ENCODE measurements at regions not wholly inside any gene's neighbourhood (a gene's known extent, or its start where the extent isn't known, plus 50 kb on each side); places are given as distances from the start of the nearest gene placed in this dataset.
"Not testable (repeated sequence)": the region's sequence is repeated elsewhere in the genome, so short reads cannot be mapped to it uniquely, and the experiment has no call there.

DNA sequence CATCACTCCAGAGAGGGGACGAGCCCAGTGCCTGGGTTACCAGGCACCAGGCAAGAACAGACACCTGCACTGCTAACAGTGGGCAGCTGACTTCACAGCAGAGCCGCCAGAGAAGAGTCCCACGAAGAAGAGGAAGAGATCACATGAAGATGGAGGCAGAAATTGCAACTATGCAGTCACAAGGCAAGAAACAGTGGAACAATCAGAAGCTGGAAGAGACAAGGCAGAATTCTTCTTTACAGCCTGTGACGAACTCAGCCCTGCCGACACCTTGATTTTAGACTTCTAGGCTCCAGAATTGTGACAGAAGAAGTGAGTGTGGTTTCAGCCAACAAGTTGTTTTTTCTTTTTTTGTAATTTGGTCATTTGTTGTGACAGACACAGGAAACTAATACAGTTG, 59.2 kb downstream of the IL12A start:
- DNase-seq (ENCODE audit: low spot score): no peak

DNA sequence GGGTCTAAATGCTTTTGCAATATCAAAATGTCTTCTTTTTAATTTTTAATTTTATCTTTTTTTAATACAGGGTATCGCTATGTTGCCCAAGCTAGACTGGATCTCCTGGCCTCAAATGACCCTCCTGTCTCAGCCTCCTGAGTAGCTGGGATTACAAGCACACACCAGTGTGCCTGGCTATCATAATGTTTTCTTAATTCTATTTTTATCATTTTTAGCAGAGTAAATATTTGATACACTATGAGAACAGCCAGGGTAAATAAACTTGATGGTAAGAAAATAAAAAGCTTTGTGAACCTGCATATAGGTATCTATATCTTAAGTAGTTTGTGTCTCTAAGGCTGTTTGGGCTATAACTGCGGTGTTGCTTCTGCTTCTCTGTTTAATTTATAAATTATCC, 60.4 kb downstream of the IL12A start:
- no peak for DNase-seq (ENCODE audit: low spot score)

DNA sequence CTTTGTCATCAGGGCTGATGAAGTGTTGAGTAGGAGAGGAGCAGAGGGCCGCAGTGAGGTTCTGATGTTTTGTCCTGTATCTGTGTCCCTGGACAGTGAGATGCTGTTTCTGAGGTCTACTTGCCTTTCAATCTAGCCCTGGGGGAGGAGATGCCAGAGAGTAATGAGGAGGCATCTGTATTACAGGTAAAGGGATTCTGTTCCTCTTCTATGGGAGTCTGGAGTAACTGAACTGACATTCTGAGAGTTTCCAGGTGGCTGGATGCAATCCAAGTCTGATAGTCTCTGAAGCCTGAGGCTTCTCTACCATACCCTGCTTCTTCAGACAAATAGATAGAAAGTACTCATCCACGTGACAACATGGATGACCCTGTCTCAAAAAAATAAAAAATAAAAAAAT, 60.9 kb downstream of the IL12A start:
- no peak for DNase-seq (ENCODE audit: low spot score)

DNA sequence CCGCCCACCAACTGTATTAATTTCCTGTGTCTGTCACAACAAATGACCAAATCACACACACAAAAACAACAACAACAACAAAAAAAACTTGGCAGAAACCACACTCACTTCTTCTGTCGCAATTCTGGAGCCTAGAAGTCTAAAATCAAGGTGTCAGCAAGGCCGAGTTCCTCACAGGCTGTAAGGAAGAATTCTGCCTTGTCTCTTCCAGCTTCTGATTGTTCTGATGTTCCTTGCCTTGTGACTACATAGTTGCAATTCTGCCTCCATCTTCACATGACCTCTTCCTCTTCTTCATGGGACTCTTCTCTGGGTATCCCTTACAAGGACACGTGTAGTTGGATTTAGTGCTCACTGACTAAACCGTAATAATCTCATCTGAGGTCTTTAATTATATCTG, 61.4 kb downstream of the IL12A start:
- DNase-seq (ENCODE audit: low spot score): no peak

DNA sequence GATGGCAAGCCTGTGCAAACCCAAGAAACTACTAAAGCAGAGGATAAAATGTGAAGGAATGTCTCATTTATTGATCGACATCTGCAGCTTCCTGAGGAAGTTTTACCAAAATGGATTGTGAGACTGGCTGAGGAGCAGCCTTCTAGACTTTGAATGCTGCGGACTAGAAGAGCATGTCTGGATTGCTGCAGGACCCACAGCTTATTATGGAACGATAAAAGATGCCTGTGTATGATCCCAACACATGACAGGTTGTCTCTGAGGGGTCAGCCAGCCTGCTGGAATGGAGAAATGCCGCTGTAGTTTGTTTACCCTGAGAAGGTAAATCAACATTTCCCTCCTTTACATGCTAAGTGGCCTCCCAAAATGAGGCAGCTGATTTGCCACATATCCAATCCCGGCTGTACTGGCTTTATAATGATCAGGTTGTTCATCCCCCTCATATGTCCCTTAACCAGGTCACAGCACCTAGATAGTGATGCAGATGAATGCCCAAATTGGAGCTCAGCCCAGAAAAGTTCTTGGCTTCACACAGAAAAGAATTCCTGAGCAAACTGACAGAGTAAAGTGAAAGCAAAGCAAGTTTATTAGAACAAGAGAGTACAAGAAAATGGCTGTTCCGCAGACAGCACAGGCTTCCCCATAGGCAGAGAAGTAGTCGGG, 63.9 kb downstream of the IL12A start:
- DNase-seq (ENCODE audit: low spot score): no peak

DNA sequence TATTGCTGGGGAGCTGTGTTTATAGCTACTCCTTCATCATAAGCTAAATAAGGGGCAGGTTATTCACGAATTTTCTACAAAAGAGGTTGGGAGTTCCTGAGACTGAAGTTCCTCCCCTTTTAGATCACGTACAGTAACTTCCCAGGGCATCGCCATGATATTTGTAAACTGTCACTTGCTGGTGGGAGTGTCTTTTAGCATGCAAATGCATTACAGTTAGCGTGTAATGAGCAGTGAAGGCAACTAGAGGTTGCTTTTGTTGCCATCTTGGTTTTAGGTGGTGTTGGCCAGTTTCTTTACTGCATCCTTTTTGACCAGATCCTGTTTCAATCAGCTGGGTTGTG, 64.4 kb downstream of the IL12A start:
- no peak for DNase-seq (ENCODE audit: low spot score)

DNA sequence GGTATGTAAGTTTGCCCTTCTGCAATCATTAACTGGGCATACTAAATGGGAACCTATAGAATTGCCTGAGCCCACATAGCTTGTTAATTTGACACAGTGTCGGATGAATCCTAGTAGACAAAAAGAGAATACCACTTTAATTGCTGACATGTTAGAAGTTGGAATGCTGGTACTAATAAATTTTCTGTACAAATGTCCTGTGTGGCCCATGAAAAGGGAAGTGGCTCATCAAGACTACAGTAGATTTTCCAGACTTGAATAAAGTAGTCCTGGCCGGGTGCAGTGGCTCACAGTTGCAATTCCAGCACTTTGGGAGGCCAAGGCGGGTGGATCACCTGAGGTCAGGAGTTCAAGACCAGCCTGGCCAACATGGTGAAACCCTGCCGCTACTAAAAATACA, 66.2 kb downstream of the IL12A start:
- DNase-seq (ENCODE audit: low spot score): not testable (repeated sequence)

DNA sequence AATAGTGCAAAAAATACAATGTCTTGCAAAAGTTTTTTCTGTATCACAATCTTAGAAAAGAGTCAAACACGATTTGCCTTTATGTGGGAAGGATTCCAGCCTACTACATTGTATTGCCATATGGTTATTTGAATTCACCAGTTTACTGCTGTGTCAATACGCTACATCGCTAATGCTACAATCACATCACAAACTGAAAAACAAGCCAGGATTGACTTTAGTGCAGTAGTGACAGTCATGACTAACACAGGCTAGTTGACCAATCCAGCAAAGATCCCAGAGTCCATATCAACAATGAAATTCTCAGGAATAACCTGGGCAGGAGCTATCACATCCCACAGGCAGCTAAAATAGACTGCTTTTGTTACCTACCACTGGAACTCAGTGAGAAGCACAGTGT, 67.0 kb downstream of the IL12A start:
- DNase-seq (ENCODE audit: low spot score): no peak

DNA sequence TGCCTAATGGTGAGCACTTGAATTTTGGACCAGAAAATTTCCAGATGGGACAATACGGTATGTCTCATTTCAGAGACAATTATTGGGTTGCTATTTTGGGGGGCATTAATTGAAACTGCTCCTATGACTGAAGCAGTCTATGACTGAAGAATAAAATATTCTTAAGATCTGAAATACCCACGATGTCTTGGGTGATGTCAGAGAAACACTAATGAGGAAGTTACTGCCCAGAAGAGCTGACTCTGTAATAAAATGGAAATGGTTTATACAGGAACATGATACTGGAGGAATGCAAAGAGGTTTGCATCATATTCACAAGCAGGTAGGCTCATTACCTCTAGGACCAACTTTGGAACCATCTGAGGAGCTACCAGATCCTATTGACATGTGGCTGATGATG, 68.7 kb downstream of the IL12A start:
- no peak for DNase-seq (ENCODE audit: low spot score)

DNA sequence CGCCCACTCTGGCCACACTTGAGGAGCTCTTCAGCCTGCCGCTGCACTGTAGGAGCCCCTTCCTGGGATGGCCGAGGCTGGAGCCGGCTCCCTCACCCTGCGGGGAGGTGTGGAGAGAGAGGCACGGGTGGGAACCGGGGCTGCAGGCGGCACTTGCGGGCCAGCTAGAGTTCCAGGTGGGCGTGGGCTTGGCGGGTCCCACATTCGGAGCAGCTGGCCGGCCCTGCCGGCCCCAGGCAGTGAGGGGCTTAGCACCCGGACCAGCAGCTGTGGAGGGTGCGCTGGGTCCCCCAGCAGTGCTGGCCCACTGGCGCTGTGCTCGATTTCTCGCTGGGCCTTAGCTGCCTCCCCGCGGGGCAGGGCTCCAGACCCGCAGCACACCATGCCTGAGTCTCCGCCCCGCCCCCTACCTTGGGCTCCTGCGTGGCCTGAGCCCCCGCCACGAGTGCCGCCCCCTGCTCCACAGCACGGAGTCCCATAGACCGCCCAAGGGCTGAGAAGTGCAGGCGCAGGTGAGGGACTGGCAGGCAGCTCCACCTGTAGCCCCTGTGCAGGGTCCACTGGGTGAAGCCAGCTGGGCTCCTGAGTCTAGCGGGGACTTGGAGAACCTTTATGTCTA, 71.9 kb downstream of the IL12A start:
- no peak for DNase-seq (ENCODE audit: low spot score)

DNA sequence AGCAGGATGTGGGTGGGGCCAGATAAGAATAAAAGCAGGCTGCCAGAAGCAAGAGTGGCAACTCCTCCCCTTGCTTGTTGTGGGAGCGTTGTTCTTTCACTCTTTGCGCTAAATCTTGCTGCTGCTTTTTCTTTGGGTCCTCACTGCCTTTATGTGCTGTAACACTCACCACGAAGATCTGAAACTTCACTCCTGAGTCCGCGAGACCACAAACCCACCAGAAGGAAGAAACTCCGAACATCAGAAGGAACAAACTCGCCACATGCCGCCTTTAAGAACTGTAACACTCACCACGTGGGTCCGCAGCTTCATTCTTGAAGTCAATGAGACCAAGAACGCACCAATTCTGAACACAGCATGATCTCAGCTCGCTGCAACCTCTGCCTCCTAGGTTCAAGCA, 72.9 kb downstream of the IL12A start:
- no peak for DNase-seq (ENCODE audit: low spot score)

DNA sequence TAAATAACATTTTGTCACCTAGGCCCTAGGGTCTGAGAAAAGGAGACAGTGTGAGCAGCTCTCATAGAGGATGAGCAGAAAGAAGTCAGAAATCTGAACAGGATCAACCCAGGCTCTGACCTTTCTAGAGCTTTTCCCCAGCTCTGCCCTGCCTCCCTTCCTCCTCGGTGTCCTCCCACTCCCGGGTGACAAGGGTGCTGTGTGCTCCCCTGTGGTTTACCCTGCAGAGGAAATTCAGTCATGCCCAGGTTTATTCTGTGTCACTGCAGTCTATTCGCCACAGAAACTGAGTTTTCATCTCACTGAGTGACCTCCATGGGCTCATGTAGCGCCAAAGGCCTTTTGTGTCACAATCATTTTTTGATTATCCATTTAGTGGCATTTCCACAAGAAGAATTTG, 76.6 kb downstream of the IL12A start:
- no peak for DNase-seq (ENCODE audit: low spot score)

DNA sequence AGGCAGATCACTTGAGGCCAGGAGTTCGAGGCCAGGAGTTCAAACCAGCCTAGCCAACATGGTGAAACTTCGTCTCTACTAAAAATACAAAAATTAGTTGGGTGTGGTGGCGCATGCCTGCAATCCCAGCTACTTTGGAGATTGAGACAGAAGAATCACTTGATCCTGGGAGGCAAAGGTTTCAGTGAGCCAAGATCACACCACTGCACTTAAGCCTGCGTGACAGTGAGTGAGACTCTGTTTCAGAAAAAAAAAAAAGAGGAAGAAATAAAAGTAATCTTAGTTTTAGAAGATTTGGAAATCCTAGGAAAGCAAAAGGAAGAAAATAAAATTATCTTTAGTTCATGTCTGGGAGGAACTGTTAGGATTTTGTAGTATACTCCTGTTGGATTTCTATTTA, 77.2 kb downstream of the IL12A start:
- DNase-seq (ENCODE audit: low spot score): no peak

DNA sequence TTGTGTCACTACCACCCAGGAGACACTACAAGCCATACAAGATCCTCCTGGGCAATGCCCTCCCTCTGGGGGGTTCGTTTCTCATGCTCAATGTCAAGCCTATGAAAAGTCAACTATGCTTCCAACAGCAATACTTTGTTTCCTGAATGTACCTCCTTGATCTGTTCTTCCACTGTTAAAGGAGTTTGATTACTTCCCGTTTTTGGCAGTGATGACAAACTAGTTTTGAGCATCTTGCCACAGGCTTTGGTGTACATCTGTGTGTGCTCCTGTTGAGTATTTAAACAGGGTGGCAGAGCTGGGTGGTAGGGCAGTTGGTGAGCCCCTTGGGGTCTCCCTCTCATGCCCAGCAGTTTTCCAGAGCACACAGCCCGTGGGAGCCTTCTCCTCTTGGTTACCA, 81.4 kb downstream of the IL12A start:
- no peak for DNase-seq (ENCODE audit: low spot score)

DNA sequence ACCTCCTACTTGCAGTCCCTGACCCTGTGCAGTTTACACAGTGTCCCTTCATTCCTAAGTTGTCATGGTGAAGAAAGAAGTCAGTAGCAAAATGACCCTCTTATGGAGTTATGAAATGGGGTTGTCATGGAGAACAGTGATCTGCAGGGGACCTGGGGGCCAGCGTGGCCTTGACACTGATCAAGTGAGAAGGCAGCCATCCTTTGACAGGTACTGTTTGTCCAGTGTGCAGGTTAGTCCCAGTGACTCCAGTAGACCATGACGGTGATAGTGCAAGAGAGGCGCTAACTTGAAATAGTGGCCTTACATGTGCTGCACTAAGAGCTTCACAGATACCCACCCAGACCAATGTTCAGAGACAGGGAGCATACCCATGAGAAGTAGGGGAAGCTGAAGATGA, 87.9 kb downstream of the IL12A start:
- no peak for DNase-seq (ENCODE audit: low spot score)

DNA sequence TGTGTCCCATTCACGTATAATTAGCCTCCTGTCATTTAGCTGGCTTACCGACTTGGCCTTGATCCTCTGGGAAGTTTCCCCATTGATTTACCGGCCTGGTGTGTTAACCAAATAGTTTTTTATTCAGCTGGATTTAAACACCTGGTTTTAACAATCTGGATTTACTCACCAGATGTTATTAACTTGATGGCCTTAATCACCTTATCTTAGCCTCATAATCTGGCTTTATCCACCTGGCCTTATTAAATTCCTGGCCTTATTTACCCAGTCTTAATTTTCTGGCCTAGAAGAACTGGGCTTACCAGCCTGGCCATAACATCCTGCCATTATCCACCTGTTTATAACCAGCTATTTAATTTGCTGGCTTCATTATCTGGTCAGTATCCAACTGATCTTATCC, 89.9 kb downstream of the IL12A start:
- no peak for DNase-seq (ENCODE audit: low spot score)

DNA sequence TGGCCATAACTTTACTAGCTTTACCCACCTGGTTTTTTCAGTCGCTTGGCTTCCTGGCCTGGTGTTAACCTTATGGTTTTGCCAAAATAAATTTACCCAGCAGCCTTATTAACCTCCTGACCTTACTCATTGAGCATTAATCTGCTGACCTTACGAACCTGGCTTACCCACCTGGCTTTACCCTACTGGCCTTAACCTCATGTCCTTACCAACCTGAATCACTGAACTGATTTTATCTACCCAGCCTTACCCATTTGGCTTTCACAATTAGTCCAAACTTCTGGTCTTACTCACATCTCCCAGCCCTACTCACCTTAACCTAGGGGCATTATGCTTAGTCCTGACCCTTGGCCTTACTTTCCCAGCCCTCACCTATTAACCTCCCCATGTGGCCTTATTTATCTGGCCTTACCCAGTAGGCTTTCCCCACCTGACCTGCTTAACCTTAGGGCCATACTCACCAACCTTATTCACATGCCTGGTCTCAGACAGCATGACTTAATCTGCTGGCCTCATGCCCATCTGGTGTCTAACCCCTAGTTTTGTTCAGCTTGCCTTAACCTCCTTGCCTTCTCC, 93.4 kb downstream of the IL12A start:
- no peak for DNase-seq (ENCODE audit: low spot score)

DNA sequence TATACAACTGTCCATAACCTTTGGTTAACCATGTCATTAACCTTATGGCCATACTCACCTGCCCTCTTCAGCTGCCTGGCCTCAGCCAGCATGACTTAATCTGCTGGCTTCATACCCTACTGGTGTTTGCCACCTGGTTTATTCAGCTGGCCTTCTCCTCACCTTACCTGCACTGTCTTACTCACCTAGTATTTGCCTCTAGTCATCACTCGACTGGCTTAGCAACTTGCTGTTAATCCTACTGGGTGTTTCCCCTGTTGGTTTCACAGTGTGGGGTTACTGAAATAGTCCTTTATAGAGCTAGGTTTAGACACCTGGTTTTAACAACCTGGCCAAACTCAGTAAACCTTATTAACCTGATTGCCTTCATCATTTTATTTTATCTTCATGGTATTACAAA, 96.4 kb downstream of the IL12A start:
- no peak for DNase-seq (ENCODE audit: low spot score)

DNA sequence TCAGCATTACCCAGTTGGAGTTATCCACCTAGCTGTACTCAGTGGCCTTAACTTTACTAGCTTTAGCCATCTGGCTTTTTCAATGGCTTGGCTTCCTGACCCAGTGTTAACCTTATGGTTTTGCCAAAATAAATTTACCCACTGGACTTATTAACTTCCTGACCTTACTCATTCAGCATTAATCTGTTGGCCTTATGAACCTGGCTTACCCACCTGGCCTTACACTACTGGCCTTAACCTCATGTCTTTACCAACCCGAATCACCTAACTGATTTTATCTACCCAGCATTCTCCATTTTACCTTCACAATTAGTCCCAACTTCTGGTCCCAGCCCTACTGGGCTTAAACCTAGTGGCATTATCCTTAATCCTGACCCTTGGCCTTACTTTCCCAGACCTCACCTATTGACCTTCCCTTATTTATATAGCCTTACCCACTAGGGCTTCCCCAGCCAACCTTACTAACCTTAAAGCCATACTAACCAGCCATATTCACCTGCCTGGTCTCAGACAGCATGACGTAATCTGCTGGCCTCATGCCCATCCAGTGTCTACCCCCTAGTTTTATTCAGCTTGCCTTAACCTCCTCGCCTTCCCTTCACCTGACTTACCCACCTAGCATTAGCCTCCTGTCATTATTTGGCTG, 100.0 kb downstream of the IL12A start:
- no peak for DNase-seq (ENCODE audit: low spot score)

DNA sequence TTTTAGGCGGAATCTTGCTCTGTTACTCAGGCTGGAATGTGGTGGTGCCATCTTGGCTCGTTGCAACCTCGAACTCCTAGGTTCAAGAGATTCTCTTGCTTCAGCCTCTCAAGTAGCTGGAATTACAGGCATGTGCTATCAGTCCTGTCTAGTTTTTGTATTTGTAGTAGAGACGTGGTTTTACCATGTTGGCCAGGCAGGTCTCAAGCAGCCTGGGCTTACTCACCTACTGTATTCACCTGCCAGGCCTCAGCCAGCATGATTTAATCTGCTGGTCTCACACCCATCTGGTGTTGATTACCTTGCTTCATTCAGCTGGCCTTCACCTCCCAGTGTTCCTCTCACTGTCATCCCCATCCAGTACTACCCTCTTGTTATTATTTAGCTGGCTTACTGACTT, 102.0 kb downstream of the IL12A start:
- DNase-seq (ENCODE audit: low spot score): no peak

DNA sequence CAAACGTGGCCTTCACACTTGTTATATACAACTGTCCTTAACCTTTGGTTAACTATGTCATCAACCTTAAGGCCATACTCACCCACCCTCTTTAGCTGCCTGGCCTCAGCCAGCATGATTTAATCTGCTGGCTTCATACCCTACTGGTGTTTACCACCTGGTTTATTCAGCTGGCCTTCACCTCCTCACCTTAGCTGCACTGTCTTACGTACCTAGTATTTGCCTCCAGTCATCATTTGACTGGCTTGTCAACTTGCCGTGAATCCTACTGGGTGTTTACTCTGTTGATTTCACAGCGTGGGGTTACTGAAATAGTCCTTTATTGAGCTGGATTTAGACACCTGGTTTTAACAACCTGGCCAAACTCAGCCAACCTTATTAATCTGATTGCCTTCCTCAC, 102.8 kb downstream of the IL12A start:
- DNase-seq (ENCODE audit: low spot score): no peak

DNA sequence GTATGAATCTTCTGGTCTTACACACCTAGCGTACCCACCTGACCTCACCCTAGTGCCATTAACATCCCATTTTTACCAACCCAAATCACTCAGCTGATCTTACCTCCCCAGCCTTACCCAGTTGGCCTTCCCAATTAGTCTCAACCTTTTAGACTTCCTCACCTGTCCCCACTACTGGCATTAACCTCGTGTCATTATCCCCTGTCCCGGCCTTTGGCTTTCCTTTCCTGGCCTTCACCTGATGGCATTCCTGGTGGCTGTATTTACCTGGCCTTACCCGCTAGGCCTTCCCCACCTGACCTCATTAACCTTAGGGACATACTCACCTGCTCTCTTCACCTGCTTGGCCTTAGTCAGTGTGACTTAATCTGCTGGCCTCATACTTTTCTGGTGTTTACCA, 104.1 kb downstream of the IL12A start:
- DNase-seq (ENCODE audit: low spot score): no peak

DNA sequence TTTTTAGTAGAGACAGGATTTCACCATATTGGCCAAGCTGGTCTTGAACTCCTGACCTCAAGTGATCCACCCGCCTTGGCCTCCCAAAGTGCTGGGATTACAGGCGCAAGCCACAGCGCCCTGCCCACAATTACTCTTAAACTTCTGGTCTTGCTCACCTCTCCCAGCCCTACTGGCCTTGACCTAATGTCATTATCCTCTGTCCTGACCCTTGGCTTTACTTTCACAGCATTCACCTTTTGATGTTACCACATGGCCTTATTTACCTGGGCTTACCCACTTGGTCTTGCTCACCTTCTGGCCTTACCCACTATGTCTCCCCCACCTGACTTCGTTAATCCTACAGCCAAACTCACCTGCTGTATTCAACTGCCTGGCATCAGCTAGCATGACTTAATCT, 105.9 kb downstream of the IL12A start:
- no peak for DNase-seq (ENCODE audit: low spot score)

DNA sequence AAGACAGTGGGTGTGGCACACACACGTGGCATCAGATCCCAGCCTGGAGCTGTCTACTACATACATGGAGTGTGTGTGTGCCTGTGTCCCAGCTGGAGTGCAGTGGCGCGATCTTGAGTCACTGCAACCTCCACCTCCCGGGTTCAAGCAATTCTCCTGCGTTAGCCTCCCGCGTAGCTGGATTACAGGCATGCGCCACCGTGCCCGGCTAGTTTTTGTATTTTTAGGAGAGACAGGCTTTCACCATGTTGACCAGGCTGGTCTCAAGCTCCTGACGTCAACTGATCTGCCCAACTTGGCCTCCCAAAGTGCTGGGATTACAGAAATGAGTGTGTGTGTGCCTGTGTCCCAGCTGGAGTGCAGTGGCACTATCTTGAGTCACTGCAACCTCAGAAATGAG, 108.8 kb downstream of the IL12A start:
- DNase-seq (ENCODE audit: low spot score): no peak

Data from CD4-positive, alpha-beta T cell treated with Interleukin-15 for 4 hours (primary cell).